Myocyte (in vitro differentiated cells): ENCODE measurements at regions not wholly inside any gene's neighbourhood (a gene's known extent, or its start where the extent isn't known, plus 50 kb on each side); places are given as distances from the start of the nearest gene placed in this dataset.
A peak's percentile ranks its signal among the peaks of the same experiment; 100 is the strongest.

Experiments
- DNase-seq: peaks from one replicate; pipeline ENCODE4 v3.0.0-alpha.2; 2012; ENCODE audit warnings: low read depth

DNA sequence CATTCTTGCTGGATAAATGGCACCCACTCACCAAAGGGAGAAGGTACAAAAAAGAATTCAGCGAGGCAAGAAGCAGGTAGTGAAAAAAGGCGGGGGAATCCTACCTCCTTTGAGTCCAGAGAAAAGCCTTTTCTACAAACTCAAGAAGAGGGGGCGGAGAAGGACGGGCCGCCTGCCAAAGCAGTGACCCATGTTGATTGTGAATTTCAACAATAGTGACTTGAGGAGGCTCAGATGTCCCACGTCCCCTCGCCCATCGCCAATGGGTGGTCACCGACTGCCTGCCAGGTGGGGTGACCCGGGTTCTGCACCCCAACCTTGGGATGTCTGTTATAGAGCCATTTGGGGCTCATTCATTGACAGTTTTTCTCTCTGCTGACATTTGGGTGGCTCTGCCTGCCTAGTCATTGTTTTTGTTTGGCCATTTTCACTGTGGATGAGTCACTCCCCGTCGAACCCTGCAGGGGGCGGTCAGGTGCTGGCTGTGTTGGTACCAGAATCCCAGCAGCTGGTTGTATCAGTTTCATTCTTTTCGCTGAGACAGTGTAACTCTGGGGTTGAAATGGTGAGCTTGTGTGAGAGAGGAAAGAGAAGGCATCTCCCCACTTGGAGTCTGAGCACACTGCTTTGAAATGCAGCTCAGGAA, 163.4 kb upstream of the NCAM1 start:
- peak; percentile 89 for DNase-seq

DNA sequence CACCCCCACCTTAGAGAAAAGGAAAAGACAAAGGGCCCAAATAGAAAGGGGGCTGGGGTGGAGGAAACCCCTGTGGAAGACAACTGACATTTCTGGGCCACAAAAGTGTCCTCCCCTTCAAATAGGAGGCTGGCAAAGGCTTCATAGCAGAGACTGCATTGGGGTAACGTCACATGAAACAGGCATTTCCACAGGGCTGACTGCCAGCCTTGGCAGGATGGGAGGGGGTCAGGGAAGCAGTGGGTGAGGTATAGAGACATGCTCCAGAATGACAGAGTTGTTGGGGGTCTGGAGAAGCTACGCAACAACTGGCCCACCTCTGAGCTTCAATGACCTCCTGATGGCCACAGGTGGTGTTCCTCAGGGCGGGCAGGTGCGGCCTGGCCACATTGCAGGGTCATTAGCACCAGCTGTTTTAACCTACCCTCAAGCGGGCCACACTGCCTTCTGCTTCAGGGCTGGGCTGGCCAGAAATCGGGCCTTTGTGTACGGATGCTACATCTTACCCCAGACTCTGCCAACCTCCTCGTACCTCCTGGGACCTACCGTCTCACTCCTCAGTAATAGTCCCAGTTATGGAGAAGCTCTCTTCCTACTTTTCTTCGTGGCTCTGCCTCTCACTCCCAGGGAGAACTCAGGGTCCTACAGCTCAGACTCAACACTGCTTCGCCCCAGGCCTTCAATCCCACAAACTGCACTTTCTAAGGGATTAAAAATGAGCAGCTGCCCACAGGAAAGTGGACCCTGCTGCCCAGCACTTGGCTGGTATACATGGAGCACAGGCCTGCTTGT, 160.0 kb upstream of the NCAM1 start:
- peak; percentile 66 for DNase-seq

GRCh38 chr11:112801817-112802088, 159.5 kb upstream of the NCAM1 start:
- no peak for DNase-seq

- DNase-seq = no peak
Observed at GRCh38 chr11:112805658-112806057, 155.6 kb upstream of the NCAM1 start.

- no peak for DNase-seq
Observed at GRCh38 chr11:112806256-112806655, 155.0 kb upstream of the NCAM1 start.

- DNase-seq = peak; percentile 52
Observed at GRCh38 chr11:112806876-112807275, 154.3 kb upstream of the NCAM1 start.

DNA sequence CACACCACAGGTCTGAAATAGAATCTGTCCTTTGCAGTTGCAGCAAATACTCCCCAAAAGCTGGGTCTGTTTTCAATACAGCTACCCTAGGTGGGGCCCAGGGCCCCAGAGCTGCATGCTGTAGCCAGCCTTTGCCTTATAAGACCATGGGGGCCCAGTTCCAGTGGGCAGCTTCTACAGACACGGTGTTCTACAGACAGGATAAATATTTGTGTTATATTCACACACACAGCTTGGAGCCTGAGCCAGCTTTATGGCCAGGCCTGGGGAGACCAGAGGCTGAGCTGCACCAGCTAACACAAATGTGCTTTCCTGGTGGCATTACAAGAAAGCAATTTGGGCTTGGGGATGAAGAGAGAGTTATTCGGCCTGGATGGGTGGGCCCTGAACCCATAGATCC, 151.8 kb upstream of the NCAM1 start:
- DNase-seq = no peak

DNA sequence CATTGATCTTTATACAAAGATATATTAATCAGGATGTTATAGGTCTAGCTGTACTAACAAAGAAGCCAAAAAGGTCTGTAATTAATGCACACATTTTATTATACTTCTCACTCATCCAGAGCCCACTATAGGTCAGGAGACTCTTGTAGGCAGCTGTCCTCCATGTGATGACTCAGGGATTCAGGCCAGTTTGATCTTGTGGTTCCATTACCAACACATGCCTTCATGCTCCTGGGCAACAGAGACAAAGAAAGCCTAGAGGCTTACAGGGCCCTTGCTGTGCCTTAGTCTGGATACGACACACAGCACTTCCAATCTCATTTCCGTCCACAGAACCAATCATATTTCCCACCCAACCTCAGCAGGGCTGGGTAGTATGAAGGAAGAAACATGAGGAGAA, 150.3 kb upstream of the NCAM1 start:
- DNase-seq = peak; percentile 93

GRCh38 chr11:112811783-112812182, 149.4 kb upstream of the NCAM1 start:
- DNase-seq = peak; percentile 91

DNA sequence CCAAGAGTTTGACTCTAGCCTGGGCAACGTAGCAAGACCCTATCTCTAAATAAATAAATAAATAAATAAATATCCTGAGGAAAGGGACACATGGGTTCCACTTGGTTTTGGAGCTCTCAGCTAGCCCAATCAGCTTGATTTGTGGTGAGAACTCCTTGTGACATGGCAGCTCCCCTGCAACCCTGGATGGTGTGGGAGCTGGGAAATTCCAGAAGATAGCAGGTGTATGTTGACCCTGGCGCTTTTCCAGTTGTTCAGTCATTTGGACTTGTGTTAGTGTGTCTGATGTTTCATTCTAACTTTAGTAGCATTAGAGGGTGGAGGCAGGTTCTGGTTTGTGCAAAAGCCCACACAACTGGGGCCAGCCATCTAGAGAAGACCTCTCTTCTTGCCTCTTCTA, 148.5 kb upstream of the NCAM1 start:
- DNase-seq = peak; percentile 85

DNA sequence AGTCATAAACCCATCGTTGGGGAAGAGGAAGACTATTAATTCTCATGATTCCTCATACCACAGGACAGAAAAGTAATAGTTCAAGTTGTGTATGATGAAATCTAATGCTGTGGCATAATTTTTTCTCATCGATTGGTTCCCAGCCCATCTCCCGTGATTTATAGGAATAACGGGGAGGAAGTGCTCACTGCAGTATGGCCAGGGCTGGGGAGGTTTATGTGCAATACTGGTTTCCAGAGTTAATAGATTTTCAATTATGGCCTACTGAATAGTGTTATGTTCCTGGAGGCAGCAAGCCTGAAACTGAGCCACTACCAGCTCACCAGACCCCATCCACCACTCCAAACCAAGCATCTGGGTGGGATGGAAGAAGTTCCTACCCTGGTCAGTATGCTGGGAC, 147.1 kb upstream of the NCAM1 start:
- DNase-seq = no peak

DNA sequence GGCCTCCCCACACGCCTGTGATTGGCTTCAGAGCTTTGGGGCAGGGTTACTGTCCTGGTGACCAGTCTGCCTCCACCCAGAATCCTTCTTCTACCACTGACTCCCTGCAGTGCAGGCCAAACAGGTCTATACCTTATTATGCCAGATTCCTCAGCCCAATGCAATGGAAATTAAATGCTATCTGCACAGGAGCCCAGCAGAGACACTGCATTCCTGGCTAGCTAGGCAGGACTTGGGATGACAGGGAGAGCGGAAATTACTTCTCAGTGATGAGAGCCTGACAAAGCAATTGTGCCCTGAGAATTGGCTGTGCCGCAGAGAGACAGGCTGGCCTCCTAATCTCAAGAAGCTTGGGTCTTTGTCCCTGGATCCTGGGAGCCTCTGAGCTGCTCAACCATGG, 143.8 kb upstream of the NCAM1 start:
- no peak for DNase-seq

DNA sequence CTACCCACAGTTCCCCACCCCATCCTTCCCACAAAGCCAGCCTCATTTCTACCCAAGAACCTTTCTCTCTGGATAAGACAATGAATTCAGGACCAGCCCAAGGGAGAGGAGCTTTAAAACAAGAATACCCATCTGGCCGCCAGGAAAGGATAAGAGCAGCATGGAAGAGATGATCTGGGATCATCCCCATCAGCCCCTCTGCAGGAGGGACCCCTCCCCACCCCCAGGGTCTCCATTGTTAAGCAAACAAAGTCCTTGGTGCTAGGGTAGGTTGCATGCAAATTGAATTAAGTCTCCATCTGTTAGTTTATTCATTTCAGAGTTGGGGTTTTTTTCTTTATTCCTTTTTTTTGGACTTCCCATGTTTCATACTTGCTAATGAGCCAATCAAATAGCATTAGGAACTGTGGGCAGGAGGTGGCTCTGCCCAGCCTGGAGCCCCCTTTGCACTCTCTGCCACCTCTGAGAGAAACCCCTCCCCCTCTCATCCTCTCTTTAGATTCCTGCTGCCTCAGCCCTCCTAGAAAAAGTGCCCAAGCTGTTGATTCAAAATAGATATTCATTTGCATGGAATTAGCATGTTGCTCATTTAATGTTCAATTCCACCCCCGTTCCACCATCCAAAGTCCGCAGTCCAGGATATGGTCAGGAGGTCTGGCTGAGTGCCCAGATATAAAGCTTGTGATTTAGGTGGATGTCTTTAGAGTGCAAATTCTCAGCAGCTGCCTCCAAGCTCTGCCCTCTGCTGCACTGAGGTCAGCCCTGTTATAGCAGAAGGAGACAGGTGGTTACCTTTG, 138.5 kb upstream of the NCAM1 start:
- DNase-seq = peak; percentile 58

GRCh38 chr11:112826026-112826425, 135.2 kb upstream of the NCAM1 start:
- DNase-seq = no peak

DNA sequence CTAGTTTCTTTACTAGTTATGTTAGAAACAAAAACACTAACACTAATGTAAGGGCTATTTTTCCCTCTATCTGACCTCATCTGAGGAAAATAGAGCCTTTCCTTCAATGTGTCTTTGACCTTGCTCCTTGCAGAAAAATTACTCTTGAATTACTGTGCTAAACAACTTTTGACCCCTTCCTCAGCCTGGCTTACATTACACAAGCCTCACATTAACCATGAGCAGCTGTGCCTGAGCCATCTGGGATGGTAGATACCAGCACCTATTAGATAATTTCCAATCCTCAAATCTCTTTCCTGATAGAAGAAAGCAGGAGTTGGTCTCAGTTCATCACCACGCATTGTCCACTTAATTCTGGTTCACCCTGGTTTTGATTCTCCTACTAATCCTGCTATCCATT, 134.4 kb upstream of the NCAM1 start:
- DNase-seq = peak; percentile 53

DNA sequence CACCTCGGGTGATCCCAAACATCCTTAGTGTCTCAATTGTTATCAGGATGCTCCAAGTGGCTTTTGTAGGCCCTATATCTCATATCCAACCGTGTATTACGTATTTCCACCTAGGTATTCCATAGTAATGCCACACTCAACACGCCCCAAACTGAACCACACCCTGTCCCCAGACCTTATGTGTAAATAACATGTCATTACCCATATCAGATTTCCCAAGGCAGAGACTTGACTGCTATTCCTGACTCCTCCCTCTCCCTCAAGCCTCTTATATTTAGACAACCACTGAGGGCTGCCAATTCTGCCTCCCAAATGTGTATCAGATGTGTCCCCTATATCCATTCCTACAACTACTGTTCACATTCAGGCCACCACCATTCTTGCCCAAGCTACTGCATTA, 132.8 kb upstream of the NCAM1 start:
- peak; percentile 58 for DNase-seq

- peak; percentile 97 for DNase-seq
Observed at GRCh38 chr11:112829971-112830654, 131.1 kb upstream of the NCAM1 start.

- peak; percentile 76 for DNase-seq
Observed at GRCh38 chr11:112831041-112831440, 130.2 kb upstream of the NCAM1 start.

DNA sequence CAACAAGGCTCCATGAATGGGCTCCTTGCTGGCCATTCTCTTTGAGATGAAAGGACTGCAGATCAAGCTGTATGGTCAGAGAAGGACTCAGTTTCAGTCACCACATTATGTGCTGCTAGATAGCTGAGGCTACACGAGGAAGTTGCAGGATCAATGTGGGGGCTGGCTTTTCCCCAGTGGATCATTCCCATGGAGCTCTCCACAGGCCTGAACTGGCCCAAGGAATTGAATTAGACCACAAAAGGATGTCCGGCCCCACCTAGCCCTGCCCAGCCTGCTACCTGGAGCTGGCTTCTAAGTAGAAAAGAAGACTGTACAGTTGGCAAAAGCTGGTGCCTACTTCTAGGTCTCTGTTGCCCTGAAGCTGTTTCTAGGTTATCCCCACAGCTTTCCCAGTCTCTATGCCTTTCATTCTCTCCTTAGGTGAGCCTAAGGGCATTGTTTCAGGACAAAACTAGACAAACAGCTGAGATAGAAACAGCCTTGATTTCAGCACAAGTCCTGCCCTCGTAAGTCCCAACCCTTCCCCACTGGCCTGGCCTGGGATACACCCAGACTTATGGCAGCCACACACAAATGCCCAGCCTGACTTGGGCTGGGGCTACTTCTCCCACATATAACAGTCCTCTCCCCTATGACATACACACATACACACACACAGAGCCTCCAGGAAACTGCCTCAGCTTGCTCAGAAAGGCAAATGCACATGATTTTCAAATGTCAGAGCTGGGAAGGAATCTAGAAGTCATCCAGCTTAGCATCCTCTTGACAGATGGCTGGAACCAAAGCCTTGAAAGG, 129.1 kb upstream of the NCAM1 start:
- DNase-seq = no peak

DNA sequence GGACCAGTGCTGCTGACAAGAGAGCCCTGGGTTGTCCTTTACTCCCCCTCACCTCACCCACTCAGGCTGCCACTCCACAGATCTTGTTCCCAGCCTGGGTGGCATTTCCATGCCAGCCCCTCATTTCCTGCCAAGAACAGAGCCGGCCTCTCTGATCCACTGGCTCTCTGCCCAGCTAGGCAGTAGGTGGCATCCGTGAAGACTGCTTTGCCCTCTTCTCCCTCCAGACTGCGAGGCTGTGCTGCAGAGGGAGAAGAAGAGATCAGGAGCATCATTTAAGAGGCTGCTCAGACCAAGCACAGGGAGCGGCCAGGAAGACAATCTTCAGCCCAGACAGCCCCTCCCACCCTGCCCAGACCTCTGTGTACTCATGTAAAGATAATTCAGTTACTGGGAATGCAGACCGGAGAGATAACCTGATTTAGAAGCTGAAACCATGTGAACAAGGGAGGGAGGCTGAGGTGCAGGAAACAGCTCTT, 126.9 kb upstream of the NCAM1 start:
- peak; percentile 79 for DNase-seq
